Ovary (tissue), 3 donors: ENCODE measurements at regions not wholly inside any gene's neighbourhood (a gene's known extent, or its start where the extent isn't known, plus 50 kb on each side); places are given as distances from the start of the nearest gene placed in this dataset.

Experiments
- EP300 ChIP-seq: sonication (generic); formaldehyde crosslinking; IDR thresholded peaks from one replicate; pipeline ENCODE4 v1.6.1; 2017; ENCODE audit warnings: antibody characterized with exemption
- TF ChIP-seq, protein P1 (sequence below), 3 donors: fragments of 450-650 bp in 2 of 3; fragments of 200-600 bp in 1 of 3; IDR thresholded peaks; one replicate each; pipeline versions ENCODE4 v1.5.1 to v1.8.0; 2016 to 2022; ENCODE audit warnings: antibody characterized with exemption in 3 of 3, mild to moderate bottlenecking in 1 of 3
- donor health status: DM: no; HTN: no; CAD: no.

DNA sequence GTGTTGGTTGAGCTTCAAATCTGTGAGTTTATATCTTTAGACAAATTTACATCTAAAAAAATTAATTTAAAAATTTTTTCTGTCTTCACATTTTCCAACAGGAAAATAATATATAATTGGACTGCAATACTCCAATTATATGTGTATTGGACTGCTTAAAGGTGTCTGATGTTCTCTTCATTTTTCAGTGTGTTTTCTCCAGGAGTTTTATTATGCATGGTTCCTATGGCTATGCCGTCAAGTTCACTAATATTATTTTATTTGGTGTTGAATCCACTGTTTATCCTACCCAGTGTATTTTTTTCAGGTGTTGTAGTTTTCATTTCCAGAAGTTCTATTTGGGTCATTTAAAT lies 62.1 kb upstream of the CTLA4 start:
- TF ChIP-seq, protein P1, sequence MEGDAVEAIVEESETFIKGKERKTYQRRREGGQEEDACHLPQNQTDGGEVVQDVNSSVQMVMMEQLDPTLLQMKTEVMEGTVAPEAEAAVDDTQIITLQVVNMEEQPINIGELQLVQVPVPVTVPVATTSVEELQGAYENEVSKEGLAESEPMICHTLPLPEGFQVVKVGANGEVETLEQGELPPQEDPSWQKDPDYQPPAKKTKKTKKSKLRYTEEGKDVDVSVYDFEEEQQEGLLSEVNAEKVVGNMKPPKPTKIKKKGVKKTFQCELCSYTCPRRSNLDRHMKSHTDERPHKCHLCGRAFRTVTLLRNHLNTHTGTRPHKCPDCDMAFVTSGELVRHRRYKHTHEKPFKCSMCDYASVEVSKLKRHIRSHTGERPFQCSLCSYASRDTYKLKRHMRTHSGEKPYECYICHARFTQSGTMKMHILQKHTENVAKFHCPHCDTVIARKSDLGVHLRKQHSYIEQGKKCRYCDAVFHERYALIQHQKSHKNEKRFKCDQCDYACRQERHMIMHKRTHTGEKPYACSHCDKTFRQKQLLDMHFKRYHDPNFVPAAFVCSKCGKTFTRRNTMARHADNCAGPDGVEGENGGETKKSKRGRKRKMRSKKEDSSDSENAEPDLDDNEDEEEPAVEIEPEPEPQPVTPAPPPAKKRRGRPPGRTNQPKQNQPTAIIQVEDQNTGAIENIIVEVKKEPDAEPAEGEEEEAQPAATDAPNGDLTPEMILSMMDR (IDR thresholded peaks at IDR 0.05) = no peak
- TF ChIP-seq EP300 = no peak
